T-helper 2 cell treated with Interferon-gamma antibody and Interleukin-4, amounts not matched to agents 5 μg/mL and 100 μg/mL, for 36 hours (primary cell): ENCODE measurements at regions not wholly inside any gene's neighbourhood (a gene's known extent, or its start where the extent isn't known, plus 50 kb on each side); places are given as distances from the start of the nearest gene placed in this dataset.

Experiments
- DNase-seq: peaks from one replicate; pipeline ENCODE4 v3.0.0; 2021; ENCODE audit warnings: low spot score
- H3K27ac Mint-ChIP-seq: one replicate; pipeline ENCODE4 v1.8.0; 2021; ENCODE audit warnings: mild to moderate bottlenecking, mixed read lengths
- H3K27me3 Mint-ChIP-seq: one replicate; pipeline ENCODE4 v1.8.0; 2021; ENCODE audit warnings: low read depth, mixed read lengths
- H3K36me3 Mint-ChIP-seq: one replicate; pipeline ENCODE4 v1.8.0; 2021; ENCODE audit warnings: low read depth, mixed read lengths
- H3K4me1 Mint-ChIP-seq: one replicate; pipeline ENCODE4 v1.8.0; 2021; ENCODE audit warnings: low read depth, mixed read lengths
- H3K4me3 Mint-ChIP-seq: one replicate; pipeline ENCODE4 v1.8.0; 2022; ENCODE audit warnings: mild to moderate bottlenecking, moderate library complexity, mixed read lengths
- H3K9me3 Mint-ChIP-seq: one replicate; pipeline ENCODE4 v1.8.0; 2021; ENCODE audit warnings: mixed read lengths

DNA sequence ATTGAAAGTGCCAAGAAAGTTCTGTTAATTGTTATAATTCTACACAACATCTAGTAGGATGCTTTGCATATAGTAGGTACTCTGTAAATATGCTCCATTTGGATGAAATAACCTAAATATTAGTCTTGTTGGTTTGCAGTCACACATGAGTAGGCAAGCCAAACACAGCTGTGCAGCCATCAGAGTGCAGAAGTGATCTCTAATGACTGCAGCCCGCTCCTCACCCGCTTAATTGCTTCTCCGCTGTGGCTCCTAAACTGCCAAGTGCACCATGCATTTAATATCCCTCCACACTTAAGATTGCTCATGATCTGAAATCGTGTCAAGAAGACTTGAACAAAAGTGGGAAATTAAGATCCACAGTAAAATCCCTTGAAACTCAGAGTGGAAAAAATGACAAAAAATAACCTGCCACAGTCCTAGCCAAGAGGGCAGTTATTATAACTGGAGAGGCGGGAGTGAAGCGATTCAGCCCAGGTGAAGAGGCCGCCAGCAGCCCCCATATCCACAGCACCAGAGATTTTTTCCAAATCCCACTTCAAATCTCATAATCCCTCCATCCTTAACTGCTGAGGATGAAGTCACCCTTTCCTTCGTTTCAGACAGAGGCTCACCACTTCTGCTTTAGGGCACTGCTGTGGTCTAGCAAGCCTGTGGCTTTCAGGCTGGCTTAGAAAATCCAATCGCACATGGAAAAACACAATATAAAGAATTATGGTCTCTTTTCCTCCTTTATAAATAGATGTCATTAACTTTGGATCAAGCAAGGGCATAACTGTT is 69.5 kb downstream of the TMEM30B start:
- no peaks in the 10 kb centered on the region for H3K4me1 Mint-ChIP-seq
- H3K4me3 Mint-ChIP-seq = no peak overlapping the region
- peaks cover 8% of the 10 kb centered on the region for H3K27me3 Mint-ChIP-seq
- H3K27ac Mint-ChIP-seq = no peak overlapping the region
- DNase-seq = no peak
- H3K36me3 Mint-ChIP-seq = no peaks in the 10 kb centered on the region
- H3K9me3 Mint-ChIP-seq = no peaks in the 10 kb centered on the region

DNA sequence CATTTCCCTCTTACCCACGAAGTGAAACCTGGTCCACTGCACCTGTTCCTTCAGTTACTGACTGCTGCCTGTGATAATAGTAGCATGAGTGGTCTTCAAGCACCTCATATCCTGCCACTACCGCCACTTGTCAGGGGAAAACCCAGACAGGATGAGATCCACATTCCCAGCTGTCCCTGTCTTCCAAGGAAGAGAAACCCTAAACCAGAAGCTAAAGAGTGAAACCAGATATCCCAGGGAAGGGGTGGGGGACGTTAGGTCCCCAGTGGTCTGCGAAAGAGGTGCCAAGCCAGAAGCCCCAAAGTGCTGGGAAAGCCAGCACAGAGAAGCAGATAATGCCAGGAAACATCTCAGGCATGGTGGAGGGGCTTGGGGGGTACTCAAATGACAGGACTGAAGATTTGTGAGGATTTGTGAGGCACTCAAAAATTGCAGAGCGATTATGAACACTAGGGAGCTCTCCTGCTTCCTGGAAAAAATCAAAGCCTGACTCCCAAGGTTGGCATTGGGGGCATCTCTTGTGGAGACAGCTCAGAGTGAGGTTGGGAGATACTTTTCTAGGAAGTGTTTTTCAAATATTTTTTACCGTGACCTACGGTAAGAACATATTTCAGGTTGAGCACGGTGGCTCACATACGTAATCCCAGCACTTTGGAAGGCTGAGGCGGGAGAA is 77.9 kb downstream of the TMEM30B start:
- no peaks in the 10 kb centered on the region for H3K36me3 Mint-ChIP-seq
- H3K27me3 Mint-ChIP-seq = peaks cover 20% of the 10 kb centered on the region
- H3K27ac Mint-ChIP-seq = no peak overlapping the region
- no peak overlapping the region for H3K4me3 Mint-ChIP-seq
- no peaks in the 10 kb centered on the region for H3K9me3 Mint-ChIP-seq
- no peaks in the 10 kb centered on the region for H3K4me1 Mint-ChIP-seq
- DNase-seq = no peak

DNA sequence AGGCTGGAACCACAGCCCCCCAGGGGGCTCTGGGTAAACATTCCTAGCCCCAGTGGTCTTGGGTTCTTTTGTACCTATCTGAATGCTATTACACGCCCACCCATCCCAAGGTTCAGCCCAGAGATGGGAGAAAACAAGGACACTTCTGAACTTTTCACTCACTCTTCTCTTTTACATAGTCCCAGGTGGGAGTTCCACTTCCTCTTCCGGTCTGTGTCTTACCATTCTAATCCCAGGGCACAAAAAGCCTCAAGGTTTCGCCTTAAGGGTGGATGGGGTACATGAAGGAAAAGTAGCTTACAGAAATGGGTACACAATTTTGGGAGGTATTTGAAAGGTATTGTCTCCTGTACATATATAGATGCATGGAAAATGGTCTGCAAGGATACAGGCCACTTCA is 79.0 kb downstream of the TMEM30B start:
- H3K27me3 Mint-ChIP-seq = peaks cover 24% of the 10 kb centered on the region

DNA sequence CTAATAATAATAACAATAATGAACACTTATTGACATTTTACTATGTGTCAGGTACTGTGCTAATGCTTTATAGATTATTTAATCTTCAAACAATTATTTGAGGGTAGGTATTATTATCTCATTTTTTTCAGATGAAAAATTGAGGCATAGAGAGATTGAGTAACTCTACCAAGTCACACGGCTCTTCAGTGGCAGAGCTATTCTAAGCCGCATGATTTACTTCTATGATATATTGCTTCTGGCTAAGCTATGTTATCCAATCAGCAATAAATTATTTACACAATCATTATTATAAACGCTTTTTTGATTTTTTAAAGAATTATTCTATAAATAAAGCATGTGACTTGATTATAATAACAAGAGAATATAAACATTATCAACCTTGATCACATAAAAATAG is 80.0 kb downstream of the TMEM30B start:
- Mint-ChIP-seq H3K36me3 (no peaks in the 10 kb centered on the region), H3K9me3 (no peaks in the 10 kb centered on the region), H3K27me3 (peaks cover 24% of the 10 kb centered on the region), H3K27ac (no peak overlapping the region), H3K4me1 (no peaks in the 10 kb centered on the region), H3K4me3 (no peak overlapping the region)
- DNase-seq = no peak

More for the DNA sequence above, 79.0 kb downstream of the TMEM30B start:
- Mint-ChIP-seq H3K4me3 (no peak overlapping the region), H3K36me3 (no peaks in the 10 kb centered on the region), H3K9me3 (no peaks in the 10 kb centered on the region), H3K4me1 (no peaks in the 10 kb centered on the region), H3K27ac (no peak overlapping the region)
- DNase-seq = no peak

DNA sequence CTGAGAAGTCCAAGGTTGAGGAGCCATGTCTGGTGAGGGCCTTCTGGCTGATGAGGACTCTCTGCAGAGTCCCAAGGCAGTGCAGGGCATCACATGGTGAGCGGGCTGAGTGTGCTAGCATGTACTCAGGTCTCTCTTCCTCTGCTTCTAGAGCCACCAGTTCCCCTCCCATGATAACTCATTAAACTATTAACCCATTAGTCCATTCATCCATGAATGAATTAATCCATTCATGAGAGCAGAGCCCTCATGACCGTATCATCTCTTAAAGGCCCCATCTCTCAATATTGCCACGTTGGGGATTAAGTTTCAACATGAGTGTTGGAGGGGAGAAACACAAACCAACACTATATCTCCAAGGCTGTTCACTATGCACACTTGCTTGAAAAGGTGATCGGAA is 83.7 kb downstream of the TMEM30B start:
- Mint-ChIP-seq H3K9me3 (no peaks in the 10 kb centered on the region), H3K27me3 (peaks cover 24% of the 10 kb centered on the region), H3K4me1 (no peaks in the 10 kb centered on the region), H3K36me3 (no peaks in the 10 kb centered on the region), H3K27ac (no peak overlapping the region), H3K4me3 (no peak overlapping the region)
- no peak for DNase-seq

DNA sequence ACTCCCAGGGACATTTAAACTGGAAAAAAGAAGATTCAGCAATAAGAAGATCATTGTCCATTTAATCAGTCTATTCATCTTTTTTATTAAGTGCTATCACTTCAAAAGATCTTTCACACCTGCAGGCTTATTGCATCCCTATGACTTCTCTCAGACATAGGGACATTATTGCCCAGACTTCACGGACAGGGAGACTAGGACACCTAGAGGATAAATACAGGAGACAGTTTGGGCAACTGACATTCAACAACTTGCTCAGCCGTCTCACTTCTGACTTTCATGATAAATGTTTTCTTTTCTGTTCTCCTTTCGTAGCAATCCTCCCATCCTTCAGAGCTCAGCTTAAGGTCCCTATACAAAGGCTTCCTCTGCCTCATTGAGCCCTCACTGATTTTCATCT is 84.3 kb downstream of the TMEM30B start:
- DNase-seq = no peak
- Mint-ChIP-seq H3K4me3 (no peak overlapping the region), H3K27me3 (peaks cover 28% of the 10 kb centered on the region)

DNA sequence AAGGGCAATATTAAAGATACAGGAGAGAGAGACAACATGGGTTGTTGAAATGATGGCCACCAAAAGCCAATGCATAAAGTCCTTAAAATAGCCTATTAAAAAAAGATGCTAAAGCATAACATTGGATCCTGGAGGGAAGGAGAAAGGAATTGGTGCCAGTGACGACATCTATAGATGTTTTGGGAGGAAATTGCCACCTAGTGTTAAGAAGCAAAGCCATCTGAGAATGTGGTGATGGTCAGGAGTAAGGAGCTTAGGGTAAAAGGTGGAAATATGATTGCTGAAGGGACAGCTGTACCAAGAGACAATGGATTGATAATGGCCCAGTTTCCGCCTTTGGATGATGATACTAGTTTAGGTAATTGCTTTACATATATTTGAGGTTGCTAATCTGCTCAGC is 85.1 kb downstream of the TMEM30B start:
- Mint-ChIP-seq H3K4me3 (no peak overlapping the region), H3K27ac (no peak overlapping the region), H3K4me1 (no peaks in the 10 kb centered on the region), H3K9me3 (no peaks in the 10 kb centered on the region), H3K36me3 (no peaks in the 10 kb centered on the region), H3K27me3 (peaks cover 31% of the 10 kb centered on the region)
- no peak for DNase-seq

More for the DNA sequence above, 84.3 kb downstream of the TMEM30B start:
- Mint-ChIP-seq H3K4me1 (no peaks in the 10 kb centered on the region), H3K9me3 (no peaks in the 10 kb centered on the region), H3K27ac (no peak overlapping the region), H3K36me3 (no peaks in the 10 kb centered on the region)

DNA sequence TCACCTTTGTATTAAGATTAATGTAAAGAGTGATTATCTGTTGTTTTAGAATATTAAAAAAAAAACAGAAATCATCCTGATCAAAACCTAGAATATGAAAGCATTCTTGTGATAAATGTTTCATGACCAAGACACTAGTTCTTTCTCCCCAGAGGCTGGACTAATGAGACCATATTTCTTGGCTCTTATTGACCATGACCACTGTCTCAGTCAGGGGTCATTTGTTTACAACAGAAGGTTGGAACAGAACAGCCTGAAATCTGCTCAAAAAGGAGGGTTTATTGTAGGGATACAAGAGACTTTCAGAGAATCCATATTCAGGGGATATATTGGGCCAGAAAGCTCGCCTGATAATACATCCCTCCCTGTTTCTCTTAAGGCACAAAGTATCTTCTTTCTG is 87.7 kb downstream of the TMEM30B start:
- Mint-ChIP-seq H3K4me1 (peaks cover 8% of the 10 kb centered on the region), H3K27ac (no peak overlapping the region), H3K9me3 (no peaks in the 10 kb centered on the region), H3K36me3 (no peaks in the 10 kb centered on the region), H3K27me3 (peaks cover 37% of the 10 kb centered on the region), H3K4me3 (no peak overlapping the region)
- no peak for DNase-seq

DNA sequence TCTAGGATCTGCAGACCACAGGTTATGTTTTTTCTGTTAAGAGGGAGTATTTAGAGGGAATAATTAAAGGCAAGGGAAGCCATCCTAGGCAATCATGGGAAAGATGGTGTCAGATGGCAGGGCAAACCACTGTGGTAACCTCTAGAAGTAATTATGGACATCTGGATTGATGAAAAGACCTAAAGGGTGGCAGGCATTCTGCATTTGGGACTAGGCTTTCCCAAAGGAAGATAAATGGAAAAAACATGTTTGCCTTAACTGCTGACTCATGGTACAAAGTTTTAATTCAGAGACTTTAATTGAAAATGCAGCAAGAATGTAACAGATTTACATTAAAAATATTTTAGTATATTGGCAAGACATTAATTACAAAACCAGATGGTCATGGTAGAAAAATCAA is 88.1 kb downstream of the TMEM30B start:
- Mint-ChIP-seq H3K4me3 (no peak overlapping the region), H3K27ac (no peak overlapping the region), H3K36me3 (no peaks in the 10 kb centered on the region), H3K27me3 (peaks cover 36% of the 10 kb centered on the region), H3K9me3 (no peaks in the 10 kb centered on the region), H3K4me1 (peaks cover 8% of the 10 kb centered on the region)
- DNase-seq = no peak

DNA sequence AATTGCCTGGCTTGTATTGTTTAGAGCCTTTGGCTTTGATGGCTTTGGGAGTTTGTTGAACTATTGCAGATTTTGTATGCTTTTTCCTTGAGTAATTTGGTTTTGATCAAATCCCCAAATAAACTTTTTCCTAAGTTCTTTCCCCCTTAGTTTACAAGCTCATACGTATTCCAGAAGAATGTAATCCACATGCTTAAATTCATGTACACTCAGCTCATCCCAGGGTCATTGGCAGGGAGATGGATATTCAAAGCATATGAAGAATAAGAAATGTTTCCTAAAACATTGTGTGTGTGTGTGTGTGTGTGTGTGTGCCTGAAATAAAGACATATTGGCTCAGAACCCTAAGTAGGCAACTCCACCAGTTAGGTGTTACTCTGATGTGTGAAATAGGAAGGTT is 89.4 kb downstream of the TMEM30B start:
- H3K27ac Mint-ChIP-seq = no peak overlapping the region
- no peak for DNase-seq
- no peaks in the 10 kb centered on the region for H3K36me3 Mint-ChIP-seq
- peaks cover 34% of the 10 kb centered on the region for H3K27me3 Mint-ChIP-seq
- peaks cover 8% of the 10 kb centered on the region for H3K4me1 Mint-ChIP-seq
- no peaks in the 10 kb centered on the region for H3K9me3 Mint-ChIP-seq
- H3K4me3 Mint-ChIP-seq = no peak overlapping the region

DNA sequence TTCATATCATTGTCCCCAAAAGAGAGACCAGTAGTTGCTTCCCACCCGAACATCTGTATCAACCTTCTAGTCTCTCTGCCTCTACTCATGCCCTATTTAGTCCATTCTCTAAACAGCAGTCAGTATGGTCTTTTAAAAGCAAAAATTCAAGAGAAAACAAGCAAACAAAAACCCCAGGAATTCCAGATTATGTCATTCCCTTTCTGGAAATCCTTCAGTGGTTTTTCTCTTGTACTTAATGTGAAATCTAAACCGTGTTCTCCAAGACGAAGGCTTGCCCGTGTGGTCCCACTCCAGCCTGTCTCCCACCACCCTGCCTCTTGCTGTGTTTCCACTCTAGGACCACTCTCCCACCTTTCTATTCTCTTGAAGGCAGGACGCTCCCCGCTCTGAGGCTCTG is 90.8 kb downstream of the TMEM30B start:
- no peaks in the 10 kb centered on the region for H3K9me3 Mint-ChIP-seq
- H3K27ac Mint-ChIP-seq = no peak overlapping the region
- no peak overlapping the region for H3K4me3 Mint-ChIP-seq
- H3K4me1 Mint-ChIP-seq = peaks cover 11% of the 10 kb centered on the region
- H3K27me3 Mint-ChIP-seq = peaks cover 38% of the 10 kb centered on the region
- DNase-seq = no peak
- H3K36me3 Mint-ChIP-seq = no peaks in the 10 kb centered on the region

DNA sequence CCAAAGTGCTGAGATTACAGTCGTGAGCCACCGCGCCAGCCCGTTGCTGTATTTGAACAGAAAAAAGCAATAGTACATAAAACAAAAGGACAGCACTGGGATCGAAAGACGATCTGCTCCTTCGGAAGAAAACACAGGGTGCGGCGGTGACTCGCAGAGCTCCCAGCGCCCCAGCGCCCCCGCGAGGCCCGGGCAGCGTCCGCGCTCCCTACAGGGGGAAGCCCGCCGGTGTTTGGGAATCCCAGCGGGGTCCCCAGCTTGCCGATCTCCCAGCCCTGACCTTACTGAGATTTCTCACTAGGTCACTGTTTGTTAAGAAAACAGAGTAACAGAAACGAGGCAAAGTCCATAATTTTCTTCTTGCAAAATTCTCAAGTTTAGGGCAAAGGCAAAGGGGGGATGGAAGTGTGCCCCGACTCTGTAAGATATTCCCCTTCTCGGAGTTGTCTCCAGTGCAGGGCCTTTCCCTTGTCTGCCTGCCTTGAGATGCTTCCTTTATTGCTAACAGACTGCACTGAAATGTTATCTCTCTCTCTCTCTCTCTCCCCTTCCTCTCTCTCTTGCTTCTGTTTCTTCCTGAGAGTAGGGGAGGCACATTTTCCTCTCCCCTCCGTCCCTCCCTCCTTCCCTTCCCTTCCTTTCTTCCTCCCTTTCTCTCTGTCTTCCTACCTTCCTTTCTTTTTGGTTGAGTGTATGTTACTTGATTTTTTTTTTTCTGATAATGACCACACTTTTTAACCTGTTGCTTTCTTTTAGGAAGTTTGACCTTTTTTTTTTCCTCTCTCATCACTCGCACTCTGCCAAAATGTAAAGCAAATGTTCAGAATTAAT is 91.9 kb downstream of the TMEM30B start:
- Mint-ChIP-seq H3K4me3 (peak overlapping the region; percentile 75), H3K27ac (no peak overlapping the region), H3K9me3 (no peaks in the 10 kb centered on the region), H3K4me1 (peaks cover 12% of the 10 kb centered on the region), H3K27me3 (peaks cover 38% of the 10 kb centered on the region), H3K36me3 (no peaks in the 10 kb centered on the region)
- DNase-seq = peak; percentile 34

DNA sequence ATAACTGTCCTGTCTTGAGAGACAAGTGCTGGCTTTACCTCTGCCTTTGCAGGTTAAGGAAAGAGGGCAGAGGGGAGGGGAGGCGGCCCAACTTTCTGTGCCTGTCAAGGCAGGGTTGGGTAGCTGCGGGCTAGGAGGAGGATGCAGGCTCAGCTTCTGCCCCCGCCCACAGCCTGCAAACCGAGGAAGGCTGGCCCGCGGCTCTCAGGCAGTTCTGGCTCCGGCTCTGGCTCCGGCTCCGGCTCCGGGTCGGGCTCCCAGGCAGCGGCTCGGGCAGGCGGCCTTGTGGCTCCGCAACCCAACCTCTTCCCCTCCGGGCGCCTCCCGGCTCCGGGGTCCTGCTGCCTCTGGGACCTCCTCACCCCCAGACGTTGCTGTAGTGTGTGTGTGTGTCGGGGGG is 92.9 kb downstream of the TMEM30B start:
- Mint-ChIP-seq H3K36me3 (no peaks in the 10 kb centered on the region), H3K27ac (no peak overlapping the region), H3K4me1 (peaks cover 20% of the 10 kb centered on the region), H3K9me3 (no peaks in the 10 kb centered on the region), H3K4me3 (no peak overlapping the region), H3K27me3 (peaks cover 38% of the 10 kb centered on the region)
- no peak for DNase-seq
